ENCODE measurements at regions not wholly inside any gene's neighbourhood (a gene's known extent, or its start where the extent isn't known, plus 50 kb on each side); places are given as distances from the start of the nearest gene placed in this dataset.
"Not testable (repeated sequence)": the region's sequence is repeated elsewhere in the genome, so short reads cannot be mapped to it uniquely, and the experiment has no call there.

DNA sequence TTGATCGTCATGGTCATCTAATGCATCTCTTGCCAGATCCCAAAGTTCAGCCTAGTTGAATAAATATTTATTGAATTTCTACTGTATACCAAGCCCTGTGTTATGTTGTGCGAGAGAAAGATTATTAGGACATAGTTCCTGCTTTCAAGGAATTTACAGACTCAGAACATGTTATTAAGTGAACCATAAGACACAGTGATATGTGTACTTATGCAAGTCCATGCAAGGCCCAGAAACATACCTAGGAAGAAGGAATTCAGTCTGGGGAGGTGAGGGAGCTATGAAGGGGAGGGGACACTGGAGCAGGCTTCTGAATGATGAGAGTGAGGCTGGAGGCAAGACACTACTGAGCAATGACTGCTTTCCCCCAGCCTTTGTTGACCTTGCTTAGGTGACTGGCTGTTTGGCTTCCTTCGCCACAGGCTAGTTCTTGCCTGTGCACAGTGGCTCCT is 81.4 kb downstream of the ACAA2 start:
- no peak for DNase-seq (ENCODE audit: low read depth in 2 of 2)

DNA sequence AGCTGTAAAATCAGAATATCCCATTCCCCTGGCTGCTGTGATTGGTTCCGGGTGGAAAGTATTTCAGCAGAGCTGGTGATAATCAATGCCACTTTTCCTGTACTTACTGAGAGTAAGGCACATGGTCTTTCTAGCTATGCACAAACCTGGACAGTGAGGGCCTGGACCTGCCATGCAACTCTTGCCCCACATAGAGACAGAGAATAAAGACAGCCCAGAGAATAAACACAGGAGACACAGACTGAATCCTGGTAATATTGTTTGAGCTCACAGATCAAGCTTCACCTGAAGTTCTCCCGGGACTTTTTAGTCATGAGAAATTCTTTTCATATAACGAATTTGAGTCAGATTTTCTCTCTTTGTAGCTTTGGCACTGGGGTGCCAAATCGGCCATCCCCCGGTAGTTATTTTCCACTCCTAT is 81.9 kb downstream of the ACAA2 start:
- DNase-seq (ENCODE audit: low read depth in 2 of 2): no peak

DNA sequence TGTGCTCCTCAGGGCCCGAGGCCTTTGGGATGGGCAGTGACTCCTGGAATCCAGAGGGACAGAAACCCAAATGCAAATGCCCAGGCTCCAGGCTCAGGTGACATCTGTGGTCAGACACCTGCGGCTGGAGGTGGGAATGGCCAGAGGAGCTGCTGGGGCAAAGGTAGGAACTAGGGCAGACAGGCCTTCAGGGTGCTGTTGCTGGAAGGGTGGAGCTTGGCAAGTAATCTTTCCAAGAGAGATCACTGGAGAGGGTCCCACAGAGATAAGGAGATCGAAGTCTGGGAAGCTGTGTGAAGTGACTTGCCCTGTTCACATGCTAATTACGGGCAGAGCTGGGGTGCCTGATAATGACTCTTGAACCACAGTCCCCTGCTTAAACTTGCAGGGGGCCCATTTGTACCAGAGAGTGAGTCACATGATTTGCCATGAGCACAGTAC is 82.4 kb downstream of the ACAA2 start:
- DNase-seq (ENCODE audit: low read depth in 2 of 2): no peak

DNA sequence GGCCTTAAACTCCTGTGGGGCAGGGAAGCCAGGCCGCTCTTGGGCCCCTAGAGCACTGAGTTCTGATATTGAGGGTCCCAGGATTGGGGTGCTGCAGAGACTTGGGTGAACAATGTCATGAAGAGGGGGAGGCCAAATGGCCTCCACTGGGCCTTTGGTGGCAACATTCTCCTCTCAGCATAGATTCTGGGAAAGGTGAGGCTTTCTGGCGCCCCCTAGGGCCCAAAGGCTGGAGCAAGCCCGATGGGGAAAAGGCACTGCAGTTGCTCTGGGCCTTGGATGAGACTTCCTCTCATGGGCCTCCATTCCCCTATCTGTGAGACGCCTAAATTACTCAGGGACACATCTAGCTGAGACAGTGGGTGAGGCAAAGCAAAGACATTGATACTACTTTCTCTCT is 84.8 kb downstream of the ACAA2 start:
- DNase-seq (ENCODE audit: low read depth in 2 of 2): peak; percentile 17 to 41

DNA sequence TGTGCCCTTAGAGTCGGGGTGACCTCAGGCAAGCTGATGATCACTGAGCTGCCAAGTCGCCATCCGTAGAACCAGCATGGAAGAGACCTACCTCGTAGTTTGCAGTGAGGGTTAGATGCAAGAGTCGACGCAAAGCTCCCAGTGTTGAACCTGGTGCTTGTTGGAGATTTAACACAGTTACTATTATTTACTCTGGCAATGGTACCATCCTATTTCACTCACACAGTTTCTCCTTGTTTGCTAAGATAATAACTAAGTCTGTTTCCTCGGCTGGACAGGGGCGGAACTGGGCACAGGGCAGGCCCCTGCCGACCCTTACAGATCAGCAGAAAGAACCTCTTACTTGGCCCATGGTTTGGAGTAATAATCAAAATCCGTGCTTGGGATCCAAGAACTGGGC is 85.5 kb downstream of the ACAA2 start:
- no peak for DNase-seq (ENCODE audit: low read depth in 2 of 2)

DNA sequence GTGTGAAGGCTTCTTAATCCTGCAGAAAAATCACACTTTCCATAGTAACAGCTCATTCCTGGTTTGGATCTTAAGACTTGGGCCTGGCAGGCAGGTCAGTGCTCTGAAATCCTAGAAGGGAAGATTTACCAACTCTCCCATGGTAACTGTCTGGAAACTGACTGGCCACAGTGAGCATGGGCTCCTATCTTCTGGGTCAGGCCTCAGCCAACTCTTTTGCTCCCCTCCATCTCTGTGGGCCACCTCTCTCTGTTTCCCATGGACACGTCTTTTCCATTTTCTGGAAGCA is 86.7 kb downstream of the ACAA2 start:
- no peak for DNase-seq (ENCODE audit: low read depth in 2 of 2)

DNA sequence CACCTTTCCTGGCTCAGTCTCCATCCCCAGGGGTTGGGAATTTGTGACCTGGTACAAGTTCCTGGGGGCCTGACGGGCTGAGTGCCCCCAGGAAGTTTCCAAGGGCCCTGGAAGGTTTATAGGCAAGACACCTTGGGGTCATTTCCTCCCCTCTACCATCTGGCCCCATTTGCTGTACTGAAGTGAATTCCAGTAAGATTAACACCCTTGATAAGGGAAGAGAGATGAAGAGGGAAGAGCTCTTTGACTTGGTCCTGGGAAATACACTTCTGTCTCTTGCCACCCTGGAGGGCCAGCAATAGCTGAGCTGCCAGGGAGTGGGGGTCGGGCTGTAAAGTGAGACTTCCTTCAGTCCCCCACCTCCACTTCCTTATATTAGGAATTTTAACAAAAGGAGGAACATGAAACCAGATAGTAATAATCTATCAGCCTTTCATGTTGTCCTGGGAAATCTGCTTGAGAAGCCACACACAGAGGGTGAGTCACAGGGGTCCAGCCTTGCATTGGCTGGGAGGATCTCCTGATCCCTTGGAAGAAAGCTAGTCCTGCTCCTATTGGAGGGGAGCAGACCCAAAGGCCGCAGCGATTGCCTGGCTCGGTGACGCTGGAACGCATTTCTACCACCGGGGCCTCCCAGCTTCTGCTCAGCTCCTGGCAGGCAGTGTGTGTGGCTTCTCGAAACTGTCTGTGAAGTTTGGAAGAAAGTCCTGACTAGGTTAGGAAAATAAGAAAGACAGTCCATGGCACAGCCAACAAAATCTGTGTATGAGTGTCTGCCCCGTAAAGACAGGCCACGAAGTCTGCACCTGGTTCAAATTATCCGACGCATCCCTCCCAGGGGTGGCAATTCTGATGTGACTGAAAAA is 87.3 kb downstream of the ACAA2 start:
- DNase-seq (ENCODE audit: low read depth in 2 of 2): no peak

DNA sequence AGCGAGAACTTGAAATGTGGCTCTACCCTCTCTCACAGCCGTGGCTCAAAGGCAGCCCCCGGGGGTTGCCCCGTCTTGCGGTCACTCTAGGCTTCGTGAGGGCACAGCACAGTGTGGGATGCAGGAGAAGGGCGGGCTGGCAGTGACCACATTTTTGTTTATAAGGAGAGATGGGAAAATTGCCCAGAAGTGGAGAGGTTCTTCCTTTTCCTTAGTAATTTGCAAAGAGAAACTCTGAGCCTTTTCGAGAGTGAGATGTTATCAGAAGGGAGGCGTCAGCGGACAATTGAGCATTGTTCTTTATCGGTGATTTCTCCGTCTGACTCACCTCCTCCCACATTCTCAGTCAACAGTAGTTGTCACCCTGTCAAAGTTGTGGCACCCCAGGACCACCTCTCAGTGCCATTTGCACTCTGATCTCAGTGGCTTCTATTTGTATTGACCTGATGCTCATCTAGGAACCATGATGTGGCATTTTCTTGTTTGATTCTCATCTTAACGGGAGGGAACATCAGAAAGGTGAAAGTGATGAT is 89.6 kb downstream of the ACAA2 start:
- peak; percentile 2 to 4 for DNase-seq (ENCODE audit: low read depth in 2 of 2)

DNA sequence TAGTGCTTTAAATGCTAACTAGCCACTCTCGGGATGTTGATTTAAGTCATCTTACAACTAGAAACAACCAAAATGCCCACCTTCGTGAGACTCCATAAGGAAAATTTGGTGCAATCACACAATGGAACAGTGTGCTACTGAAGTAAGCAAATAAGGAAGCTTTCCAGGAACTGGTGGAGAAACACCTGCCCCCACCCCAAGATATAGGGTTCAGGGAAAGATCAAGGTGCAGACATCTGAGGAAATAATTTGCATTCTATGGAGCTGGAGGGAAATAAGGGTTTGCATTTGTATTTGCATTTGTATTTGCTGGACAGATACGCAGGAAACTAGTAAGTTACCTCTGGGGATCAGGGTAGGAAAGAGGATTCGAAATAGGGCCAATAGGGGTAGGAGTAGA is 90.9 kb downstream of the ACAA2 start:
- DNase-seq (ENCODE audit: low read depth in 2 of 2): no peak

DNA sequence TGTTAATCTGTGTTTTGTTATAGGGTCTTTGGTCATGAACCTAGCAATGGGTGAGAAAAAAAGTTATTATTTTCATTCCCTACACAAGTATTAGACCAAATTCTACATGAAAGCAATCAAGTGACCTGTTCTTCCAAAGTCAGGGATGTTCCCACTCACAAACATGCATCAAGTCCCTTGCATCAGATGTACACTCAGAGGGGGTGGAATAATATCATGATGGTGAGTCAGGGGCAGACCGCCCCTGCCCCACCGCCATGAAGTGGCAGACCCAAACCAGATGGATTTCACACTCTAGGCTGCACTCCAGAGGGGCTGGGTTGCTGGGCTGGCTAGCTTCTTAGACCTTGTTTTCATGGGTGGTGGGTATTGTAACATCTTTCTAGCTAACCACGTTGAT is 91.4 kb downstream of the ACAA2 start:
- DNase-seq (ENCODE audit: low read depth in 2 of 2): no peak

DNA sequence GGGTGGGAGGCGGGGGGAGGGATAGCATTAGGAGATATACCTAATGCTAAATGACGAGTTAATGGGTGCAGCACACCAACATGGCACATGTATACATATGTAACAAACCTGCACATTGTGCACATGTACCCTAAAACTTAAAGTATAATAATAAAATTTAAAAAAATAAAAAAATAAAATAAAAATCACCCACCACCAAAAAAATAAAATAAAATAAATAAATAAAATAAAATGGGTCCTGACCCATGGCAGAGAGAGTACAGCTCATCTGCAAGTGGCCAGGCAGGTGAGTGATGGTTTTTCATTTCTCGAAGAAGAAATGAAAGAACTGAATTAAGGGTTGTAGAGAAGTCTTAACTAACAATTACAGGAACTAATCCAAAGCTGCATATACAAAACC is 92.4 kb downstream of the ACAA2 start:
- DNase-seq (ENCODE audit: low read depth in 2 of 2): not testable (repeated sequence)

DNA sequence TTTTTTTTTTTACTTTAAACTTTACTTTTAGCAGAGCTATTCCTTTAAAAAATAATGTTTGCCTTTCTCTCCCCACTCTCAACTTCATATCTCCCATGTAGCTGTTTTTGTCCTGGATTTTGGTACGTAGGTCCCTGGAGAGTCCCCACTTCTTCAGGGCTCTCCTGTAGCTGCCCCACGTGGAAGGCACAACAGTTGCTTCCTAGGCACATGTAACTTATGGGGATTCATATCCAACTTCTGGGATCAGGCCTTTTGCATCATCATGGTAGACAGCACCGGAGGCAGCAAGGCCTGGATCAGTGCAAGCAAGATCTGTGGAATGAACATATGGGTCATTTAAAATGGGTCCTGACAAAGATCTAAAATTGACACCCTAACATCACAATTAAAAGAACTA is 95.7 kb downstream of the ACAA2 start:
- DNase-seq (ENCODE audit: low read depth in 2 of 2): no peak

DNA sequence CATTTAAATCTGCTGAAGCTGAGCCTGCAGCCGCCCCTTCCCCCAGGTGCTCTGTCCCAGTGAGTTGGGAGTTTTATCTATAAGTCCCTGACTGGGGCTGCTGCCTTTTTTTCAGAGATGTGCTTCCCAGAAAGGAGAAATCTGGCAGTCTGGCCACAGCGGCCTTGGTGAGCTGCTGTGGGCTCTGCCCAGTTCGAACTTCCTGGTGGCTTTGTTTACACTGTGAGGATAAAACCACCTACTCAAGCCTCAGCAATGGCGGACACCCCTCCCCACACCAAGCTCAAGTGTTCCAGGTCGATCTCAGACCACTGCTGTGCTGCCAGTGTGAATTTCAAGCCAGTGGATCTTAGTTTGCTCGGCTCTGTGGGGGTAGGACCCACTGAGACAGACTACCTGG is 97.3 kb downstream of the ACAA2 start:
- no peak for DNase-seq (ENCODE audit: low read depth in 2 of 2)

DNA sequence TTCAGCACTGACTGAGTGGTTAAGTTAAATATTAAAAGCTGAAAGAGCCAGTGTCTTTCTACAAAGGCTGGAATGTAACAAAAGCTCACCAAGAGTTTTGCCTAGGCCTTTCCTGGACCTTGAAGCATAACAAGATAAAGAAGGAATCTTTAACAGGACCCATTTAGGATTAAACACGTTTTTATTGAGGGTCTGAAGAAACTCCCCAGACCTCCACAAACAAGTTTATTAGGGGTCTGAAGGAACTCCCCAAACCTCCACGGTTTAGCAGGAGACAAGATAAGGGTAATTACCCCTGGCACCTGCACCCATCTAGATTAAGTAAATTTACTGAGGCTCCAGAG is 104.0 kb downstream of the ACAA2 start:
- no peak for DNase-seq (ENCODE audit: low read depth in 2 of 2)

DNA sequence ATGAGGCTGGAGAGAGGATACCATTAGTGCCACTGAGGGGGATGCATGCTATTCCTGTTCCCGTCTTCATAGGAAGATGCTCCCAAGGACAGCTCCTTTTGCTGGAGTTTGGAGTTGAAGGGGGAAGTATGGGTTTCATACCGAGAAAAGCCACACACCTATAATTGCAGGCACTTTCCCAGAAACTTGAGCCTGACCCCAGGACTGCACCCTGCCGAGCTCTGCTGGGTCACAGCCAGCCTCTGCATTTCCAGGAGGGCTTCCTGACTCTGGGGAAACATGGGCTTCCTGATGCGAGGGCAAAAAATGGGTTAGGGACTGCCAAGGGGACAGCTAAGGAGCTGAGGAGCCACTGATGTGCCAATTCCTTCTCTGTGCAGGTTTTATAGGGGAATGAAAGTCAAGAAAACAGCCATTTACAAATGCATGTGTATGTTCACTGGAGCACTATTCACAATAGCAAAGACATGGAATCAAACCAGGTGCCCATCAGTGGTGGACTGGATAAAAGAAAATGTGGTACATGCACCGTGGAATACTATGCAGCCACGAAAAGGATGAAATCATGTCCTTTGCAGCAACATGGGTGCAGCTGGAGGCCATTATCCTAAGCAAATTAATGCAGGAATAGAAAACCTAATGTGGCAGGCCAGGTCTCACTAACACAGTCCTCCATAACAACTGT is 104.5 kb downstream of the ACAA2 start:
- DNase-seq (ENCODE audit: low read depth in 2 of 2): no peak

DNA sequence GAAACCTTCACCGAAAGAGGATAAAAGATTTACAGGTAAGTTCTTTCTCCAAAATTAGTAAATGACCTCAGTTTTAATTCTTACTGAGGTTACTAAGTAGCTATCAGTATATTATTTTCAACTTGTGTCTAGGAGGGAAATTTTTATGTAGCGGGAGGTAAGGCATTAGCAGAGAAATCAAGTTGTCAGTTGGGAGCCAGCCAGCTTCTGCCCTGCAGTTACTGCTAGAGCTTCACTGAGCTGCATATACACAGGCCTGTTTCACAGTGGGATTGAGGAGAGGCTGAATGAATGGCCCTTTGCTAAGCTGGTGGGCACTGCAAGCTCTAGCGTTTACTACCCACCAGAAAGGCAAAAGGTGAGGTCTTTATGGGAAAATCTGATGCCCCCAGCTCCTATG is 105.7 kb downstream of the ACAA2 start:
- no peak for DNase-seq (ENCODE audit: low read depth in 2 of 2)

DNA sequence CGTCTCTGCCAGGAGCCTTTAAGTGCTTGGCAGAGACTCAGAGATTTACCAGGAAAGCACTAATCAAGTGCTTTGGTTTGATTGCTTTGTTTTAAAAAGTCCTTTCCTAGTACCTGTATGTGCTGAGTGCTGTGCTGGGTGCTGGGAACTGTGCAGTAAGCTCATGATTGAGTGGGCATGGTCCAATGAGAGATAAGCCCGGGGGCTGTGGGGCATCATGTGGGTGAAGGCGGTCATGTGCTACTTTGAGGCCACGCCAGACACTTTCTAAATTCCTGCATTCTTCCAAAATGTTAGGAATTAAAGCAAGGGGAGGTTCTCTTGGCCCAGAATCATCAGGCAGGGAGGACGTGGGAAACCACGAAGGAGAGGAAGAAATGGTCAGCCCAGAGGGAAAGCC is 109.0 kb downstream of the ACAA2 start:
- no peak for DNase-seq (ENCODE audit: low read depth in 2 of 2)

DNA sequence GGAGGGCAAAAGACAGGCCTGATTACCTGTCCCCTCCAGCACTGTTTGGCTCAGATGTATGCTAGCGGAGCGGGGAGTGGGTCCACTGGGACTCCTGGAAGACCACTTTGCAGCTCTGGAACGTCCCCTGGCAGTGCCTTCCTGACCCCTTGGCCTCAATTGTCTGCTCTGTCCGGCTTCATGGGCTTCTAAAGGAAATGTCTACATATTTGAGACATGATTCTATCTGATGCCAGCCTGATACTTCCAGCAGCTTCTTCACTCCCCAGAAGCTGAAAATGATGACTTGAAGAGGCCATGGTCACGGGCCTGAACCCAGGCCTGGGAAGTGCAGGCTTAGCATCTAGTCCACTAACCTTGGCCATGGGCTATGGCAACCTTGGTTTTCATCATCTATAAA is 112.1 kb downstream of the ACAA2 start:
- no peak for DNase-seq (ENCODE audit: low read depth in 2 of 2)

DNA sequence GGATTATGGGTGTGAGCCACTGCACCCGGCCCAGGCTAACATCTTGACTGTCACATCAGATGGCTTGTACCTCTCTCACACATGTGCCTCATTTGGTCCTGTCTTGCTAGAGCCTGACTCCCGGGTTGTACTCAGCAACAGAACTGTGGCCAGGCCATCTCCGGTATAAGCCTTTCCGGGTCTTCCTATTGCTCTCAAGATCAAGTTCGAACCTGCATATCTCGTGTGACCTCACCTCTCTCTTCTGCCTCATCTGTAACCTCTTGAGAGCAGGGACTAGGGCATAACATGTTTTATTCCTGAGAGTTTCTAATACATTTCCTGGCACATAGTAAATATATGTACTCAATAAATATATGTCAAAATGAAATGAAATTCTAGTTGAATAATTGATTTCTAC is 114.0 kb downstream of the ACAA2 start:
- no peak for DNase-seq (ENCODE audit: low read depth in 2 of 2)

DNA sequence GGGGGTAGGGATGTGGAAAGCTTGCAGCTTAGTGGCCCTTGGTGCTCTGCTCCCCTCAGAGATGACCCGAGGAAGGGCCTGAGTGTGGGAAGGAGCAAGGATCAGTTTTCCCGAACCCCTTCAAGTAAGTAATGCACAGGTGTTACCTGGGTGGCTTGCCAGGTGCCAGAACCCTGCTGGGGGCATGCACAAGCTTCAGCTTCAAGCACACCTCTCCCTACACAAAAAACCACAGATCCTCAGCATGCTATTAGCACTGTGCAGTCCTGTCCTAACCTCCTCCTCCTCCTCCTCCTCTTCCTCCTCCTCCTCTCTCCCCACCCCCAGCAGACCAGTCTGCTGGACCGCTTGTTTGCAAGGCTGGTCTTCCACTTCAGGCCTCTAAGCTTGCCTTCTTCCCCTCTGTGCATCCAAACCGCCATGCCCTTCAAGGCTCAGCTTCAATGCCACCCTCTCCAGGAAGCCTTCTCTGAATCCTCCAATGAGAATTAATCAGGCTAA is 114.8 kb downstream of the ACAA2 start:
- no peak for DNase-seq (ENCODE audit: low read depth in 2 of 2)

DNA sequence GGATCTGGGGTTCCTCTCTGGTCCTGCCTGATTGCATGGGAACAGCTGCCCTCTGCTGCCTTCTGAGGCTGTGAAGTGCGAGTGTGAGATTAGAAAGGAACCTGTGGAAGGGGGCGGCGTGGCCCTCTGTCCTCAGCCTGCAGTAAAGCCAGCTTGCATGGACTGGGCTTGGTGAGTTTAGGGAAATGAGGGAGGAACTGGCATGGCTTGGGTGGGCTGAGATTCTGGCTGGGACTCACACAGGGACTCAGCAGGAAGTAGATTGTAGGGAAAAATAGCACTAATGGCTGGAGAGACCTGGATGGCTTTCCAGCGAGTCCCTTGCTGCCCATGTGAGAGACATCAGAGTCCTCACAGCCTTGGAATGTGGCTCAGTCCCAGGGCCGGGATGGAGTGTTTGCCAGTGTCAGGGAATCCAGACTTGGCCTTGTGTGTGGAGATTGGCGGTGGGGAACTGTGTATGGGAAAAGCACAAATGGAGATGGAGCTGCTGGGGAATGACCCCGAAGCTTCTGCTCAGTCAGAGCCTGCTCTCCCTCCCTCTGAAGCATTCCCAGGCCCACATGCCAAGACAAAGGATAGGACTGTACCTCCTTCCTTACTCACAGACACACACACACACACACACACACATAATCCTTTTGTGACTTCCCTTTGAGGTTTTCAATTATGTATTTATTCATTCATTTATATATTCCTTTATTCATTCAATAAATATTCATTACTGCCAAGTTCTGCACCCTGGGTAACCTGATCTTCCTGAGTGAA is 115.4 kb downstream of the ACAA2 start:
- no peak for DNase-seq (ENCODE audit: low read depth in 2 of 2)

DNA sequence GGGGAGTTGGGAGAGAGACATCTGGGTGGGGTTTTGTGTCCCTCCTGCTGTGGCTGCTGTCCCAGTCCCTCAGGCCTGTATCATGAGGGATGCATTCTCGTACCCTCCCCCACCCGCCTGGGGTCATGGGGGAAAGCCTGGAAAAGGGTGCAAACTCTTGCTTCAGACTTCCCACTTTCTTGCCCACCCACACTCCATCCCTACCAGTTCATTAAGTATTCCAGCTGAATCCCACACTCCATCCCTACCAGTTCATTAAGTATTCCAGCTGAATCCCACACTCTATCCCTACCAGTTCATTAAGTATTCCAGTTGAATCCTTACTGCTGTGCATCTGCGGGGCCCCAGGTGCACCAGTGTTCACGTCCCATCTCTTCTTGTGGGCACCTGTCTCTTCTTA is 116.3 kb downstream of the ACAA2 start:
- DNase-seq (ENCODE audit: low read depth in 2 of 2): no peak

Measured in stimulated activated CD4-positive, alpha-beta T cell treated with anti-CD3 and anti-CD28 coated beads, Interleukin-15, amount 100 ng/mL, for 48 hours (primary cell).